HG02840 (cell line): ENCODE measurements at regions not wholly inside any gene's neighbourhood (a gene's known extent, or its start where the extent isn't known, plus 50 kb on each side); places are given as distances from the start of the nearest gene placed in this dataset.

ENCODE experiments used
- ATAC-seq: cut with Tn5 transposase; IDR thresholded peaks from one replicate; pipeline ENCODE4 v1.9.1; 2021; ENCODE audit warnings: mild to moderate bottlenecking, moderate library complexity, moderate number of reproducible peaks; ENCODE audit not compliant: unreplicated experiment, low FRiP score

GRCh38 chr2:3138621-3139020 lies 239.0 kb downstream of the EIPR1 start:
- no peak for ATAC-seq

GRCh38 chr2:3137651-3138300 lies 239.8 kb downstream of the EIPR1 start:
- ATAC-seq: no peak

GRCh38 chr2:3135676-3136075 lies 241.9 kb downstream of the EIPR1 start:
- ATAC-seq: no peak

- ATAC-seq: no peak
These were observed 243.5 kb downstream of the EIPR1 start for GRCh38 chr2:3134026-3134571.

- no peak for ATAC-seq
These were observed 244.7 kb downstream of the EIPR1 start for GRCh38 chr2:3132966-3133365.

- ATAC-seq: no peak
These were observed 245.2 kb downstream of the EIPR1 start for GRCh38 chr2:3132466-3132865.

GRCh38 chr2:3131636-3132326 lies 245.8 kb downstream of the EIPR1 start:
- no peak for ATAC-seq

GRCh38 chr2:3130889-3131635 lies 246.6 kb downstream of the EIPR1 start:
- no peak for ATAC-seq

GRCh38 chr2:3130444-3130843 lies 247.2 kb downstream of the EIPR1 start:
- no peak for ATAC-seq

- no peak for ATAC-seq
These were observed 247.8 kb downstream of the EIPR1 start for GRCh38 chr2:3129867-3130266.

- no peak for ATAC-seq
These were observed 248.8 kb downstream of the EIPR1 start for GRCh38 chr2:3128786-3129185.

GRCh38 chr2:3127710-3128109 lies 249.9 kb downstream of the EIPR1 start:
- ATAC-seq: no peak

- ATAC-seq: no peak
These were observed 250.6 kb downstream of the EIPR1 start for GRCh38 chr2:3126911-3127621.

- no peak for ATAC-seq
These were observed 251.3 kb downstream of the EIPR1 start for GRCh38 chr2:3126171-3126910.

GRCh38 chr2:3125761-3126130 lies 251.9 kb downstream of the EIPR1 start:
- no peak for ATAC-seq

GRCh38 chr2:3125001-3125760 lies 252.4 kb downstream of the EIPR1 start:
- no peak for ATAC-seq

- no peak for ATAC-seq
These were observed 255.1 kb downstream of the EIPR1 start for GRCh38 chr2:3122525-3122924.

GRCh38 chr2:3121601-3122000 lies 256.0 kb downstream of the EIPR1 start:
- ATAC-seq: no peak

GRCh38 chr2:3117650-3118216 lies 259.9 kb downstream of the EIPR1 start:
- no peak for ATAC-seq
